ENCODE measurements at regions not wholly inside any gene's neighbourhood (a gene's known extent, or its start where the extent isn't known, plus 50 kb on each side); places are given as distances from the start of the nearest gene placed in this dataset.

DNA sequence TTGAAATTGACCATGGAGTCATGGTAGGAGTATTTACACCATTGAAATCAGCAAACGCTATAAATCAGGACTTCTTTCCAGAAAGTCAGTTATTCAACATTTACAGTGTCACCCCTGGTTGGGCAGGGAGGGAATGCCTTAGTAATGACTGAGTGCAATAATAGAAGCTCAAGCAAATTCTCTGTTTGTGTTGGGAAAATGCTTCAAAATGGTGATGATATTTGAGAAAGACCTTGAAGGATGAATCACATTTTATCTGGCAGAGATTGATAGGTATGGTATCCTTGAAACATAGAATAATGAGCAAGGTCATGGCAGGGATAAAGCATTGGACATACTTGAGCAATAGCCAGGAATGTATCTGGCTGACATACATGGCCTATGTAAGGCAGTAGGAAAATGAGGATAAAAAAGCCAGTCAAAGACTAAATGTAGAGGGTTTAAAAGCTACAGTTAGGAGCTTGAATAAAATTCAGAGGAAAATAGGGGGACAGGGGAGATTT, 248.7 kb downstream of the FMR1NB start:
- Histone ChIP-seq H3K9me3 (peaks cover 0 to under 1% (median 0%) of the 10 kb centered on the region in 11 donors), H3K27me3 (no peaks in the 10 kb centered on the region), H3K4me1 (no peaks in the 10 kb centered on the region), H3K36me3 (no peaks in the 10 kb centered on the region), H3K27ac (no peak overlapping the region), H3K4me3 (no peak overlapping the region)
- WGBS, 2 donors = 56 to 66% methylated on average over 1 of the region's 1 CpG
- no peak for DNase-seq
- ATAC-seq = no peak
- intact Hi-C loops (cut with DNase I) = no loop called here
- TF ChIP-seq, protein P1, sequence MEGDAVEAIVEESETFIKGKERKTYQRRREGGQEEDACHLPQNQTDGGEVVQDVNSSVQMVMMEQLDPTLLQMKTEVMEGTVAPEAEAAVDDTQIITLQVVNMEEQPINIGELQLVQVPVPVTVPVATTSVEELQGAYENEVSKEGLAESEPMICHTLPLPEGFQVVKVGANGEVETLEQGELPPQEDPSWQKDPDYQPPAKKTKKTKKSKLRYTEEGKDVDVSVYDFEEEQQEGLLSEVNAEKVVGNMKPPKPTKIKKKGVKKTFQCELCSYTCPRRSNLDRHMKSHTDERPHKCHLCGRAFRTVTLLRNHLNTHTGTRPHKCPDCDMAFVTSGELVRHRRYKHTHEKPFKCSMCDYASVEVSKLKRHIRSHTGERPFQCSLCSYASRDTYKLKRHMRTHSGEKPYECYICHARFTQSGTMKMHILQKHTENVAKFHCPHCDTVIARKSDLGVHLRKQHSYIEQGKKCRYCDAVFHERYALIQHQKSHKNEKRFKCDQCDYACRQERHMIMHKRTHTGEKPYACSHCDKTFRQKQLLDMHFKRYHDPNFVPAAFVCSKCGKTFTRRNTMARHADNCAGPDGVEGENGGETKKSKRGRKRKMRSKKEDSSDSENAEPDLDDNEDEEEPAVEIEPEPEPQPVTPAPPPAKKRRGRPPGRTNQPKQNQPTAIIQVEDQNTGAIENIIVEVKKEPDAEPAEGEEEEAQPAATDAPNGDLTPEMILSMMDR (IDR thresholded peaks at IDR 0.05) = no peak

DNA sequence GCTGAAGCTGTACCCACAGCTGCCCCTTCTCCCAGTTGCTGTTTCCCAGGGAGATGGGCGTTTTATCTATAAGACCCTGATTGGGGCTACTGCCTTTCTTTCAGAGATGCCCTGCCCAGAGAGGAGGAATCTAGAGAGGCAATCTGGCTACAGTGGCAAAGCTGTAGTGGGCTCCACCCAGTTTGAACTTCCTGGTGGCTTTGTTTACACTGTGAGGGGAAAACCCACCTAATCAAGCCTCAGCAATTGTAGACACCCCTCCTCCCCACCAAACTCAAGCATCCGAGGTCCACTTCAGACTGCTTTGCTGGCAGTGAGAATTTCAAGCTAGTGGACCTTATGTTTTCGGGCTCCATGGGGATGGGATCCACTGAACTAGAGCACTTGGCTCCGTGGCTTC, 240.4 kb upstream of the AFF2 start:
- ATAC-seq = no peak
- DNase-seq = no peak
- Histone ChIP-seq H3K36me3 (no peaks in the 10 kb centered on the region), H3K9me3 (peaks cover 0 to 12% (median 0%) of the 10 kb centered on the region in 11 donors), H3K4me1 (no peaks in the 10 kb centered on the region), H3K4me3 (no peak overlapping the region), H3K27me3 (no peaks in the 10 kb centered on the region), H3K27ac (no peak overlapping the region)
- WGBS, 2 donors = 56 to 62% methylated on average over 4 of the region's 4 CpGs
- TF ChIP-seq, protein P1 (IDR thresholded peaks at IDR 0.05) = no peak
- intact Hi-C loops (cut with DNase I) = no loop called here

DNA sequence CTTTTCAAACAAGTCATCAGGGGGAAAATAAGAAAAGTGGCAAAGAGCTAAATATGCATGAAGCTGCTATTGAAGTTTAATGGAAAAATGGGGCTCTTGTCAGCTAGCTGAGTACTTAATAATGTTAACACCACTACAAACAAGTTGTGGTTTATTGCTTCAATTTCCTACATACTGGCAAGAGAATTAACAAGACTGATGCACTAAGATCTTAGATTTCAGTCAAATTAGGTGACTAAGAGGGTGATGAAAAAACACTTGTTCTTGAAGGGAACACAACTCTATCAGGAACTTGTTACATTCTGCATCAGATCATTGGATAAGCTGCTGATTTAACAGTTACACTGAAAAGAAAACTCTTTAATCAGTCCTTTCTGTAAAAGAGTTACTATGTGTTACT, 234.6 kb upstream of the AFF2 start:
- Histone ChIP-seq H3K9me3 (peaks cover 0 to 10% (median 0%) of the 10 kb centered on the region in 11 donors), H3K27me3 (no peaks in the 10 kb centered on the region), H3K4me1 (no peaks in the 10 kb centered on the region), H3K36me3 (no peaks in the 10 kb centered on the region), H3K27ac (no peak overlapping the region), H3K4me3 (no peak overlapping the region)
- TF ChIP-seq, protein P1 (IDR thresholded peaks at IDR 0.05) = no peak
- no peak for ATAC-seq
- intact Hi-C loops (cut with DNase I) = loop anchor here in 1 of 10 donors (5.0 kb wide), 1 partner anchor 641 kb away; no protein-coding TSS in a partner anchor
- no peak for DNase-seq

DNA sequence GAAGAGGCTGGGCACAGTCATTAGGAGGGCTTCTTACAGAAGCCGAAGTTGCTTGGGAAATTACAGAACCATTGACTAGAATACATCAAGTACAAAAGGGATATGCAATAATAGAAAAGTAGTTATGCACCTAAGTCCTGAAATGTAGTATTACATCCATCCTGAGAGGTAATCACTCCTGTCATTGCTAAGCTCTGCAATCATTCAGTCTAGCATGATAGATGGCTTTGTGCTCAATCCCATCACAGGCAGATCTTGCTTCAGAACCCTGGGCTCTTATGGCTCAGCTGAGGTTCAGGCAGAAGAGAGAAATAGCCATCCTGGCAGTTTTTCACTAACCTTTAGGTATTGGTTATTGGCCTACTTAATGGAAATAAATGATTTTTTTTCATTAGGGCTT, 231.7 kb upstream of the AFF2 start:
- ATAC-seq (no peak), DNase-seq (no peak)
- WGBS, 2 donors = 90 to 93% methylated on average over 1 of the region's 1 CpG
- no peaks in the 10 kb centered on the region for H3K4me1 ChIP-seq
- H3K36me3 ChIP-seq = no peaks in the 10 kb centered on the region
- intact Hi-C loops (cut with DNase I) = loop anchor here in 1 of 10 donors (5.0 kb wide), 1 partner anchor 639 kb away; no protein-coding TSS in a partner anchor
- no peak overlapping the region for H3K27ac ChIP-seq
- no peaks in the 10 kb centered on the region for H3K9me3 ChIP-seq
- H3K4me3 ChIP-seq = no peak overlapping the region
- H3K27me3 ChIP-seq = no peaks in the 10 kb centered on the region
- TF ChIP-seq, protein P1 (IDR thresholded peaks at IDR 0.05) = no peak

Measured in heart right ventricle (tissue), 16 donors.